Liver (tissue), 8 donors: ENCODE measurements at regions not wholly inside any gene's neighbourhood (a gene's known extent, or its start where the extent isn't known, plus 50 kb on each side); places are given as distances from the start of the nearest gene placed in this dataset.

Source experiments
- DNase-seq: peaks from one replicate; pipeline ENCODE4 v3.0.0-alpha.2; 2017; ENCODE audit warnings: low spot score
- H3K27ac ChIP-seq, 2 donors: one replicate each; pipeline ENCODE4 v1.7.0; 2013; ENCODE audit warnings: inconsistent platforms in 2 of 2, low read length in 2 of 2, control low read depth in 1 of 2, low read depth in 1 of 2, mild to moderate bottlenecking in 1 of 2
- H3K27me3 ChIP-seq, 4 donors: one replicate each; pipeline versions ENCODE4 v1.6.1 to v1.7.0; 2013; ENCODE audit warnings: low read length in 3 of 4, inconsistent platforms in 1 of 4, mild to moderate bottlenecking in 1 of 4, moderate library complexity in 1 of 4; ENCODE audit not compliant: control insufficient read depth in 4 of 4, insufficient read depth in 4 of 4
- H3K36me3 ChIP-seq, 4 donors: one replicate each; pipeline versions ENCODE4 v1.6.1 to v1.7.0; 2013; ENCODE audit warnings: low read length in 3 of 4, mild to moderate bottlenecking in 3 of 4, low read depth in 1 of 4, moderate library complexity in 1 of 4; ENCODE audit not compliant: control insufficient read depth in 4 of 4, insufficient read depth in 3 of 4
- H3K4me1 ChIP-seq, 4 donors: one replicate each; pipeline versions ENCODE4 v1.6.1 to v1.7.0; 2013; ENCODE audit warnings: low read length in 3 of 4, mild to moderate bottlenecking in 3 of 4, moderate library complexity in 1 of 4; ENCODE audit not compliant: control insufficient read depth in 4 of 4, insufficient read depth in 4 of 4
- H3K4me3 ChIP-seq, 3 donors: one replicate each; pipeline versions ENCODE4 v1.6.1 to v1.7.0; 2013; ENCODE audit warnings: low read length in 3 of 3, control low read depth in 1 of 3, low read depth in 1 of 3, mild to moderate bottlenecking in 1 of 3
- H3K9ac ChIP-seq, 2 donors: one replicate each; pipeline ENCODE4 v1.7.0; 2013; ENCODE audit warnings: low read length in 2 of 2, mild to moderate bottlenecking in 2 of 2, moderate library complexity in 2 of 2, control low read depth in 1 of 2, low read depth in 1 of 2
- H3K9me3 ChIP-seq, 4 donors: one replicate each; pipeline versions ENCODE4 v1.6.1 to v1.7.0; 2013; ENCODE audit warnings: low read length in 3 of 4; ENCODE audit not compliant: control insufficient read depth in 4 of 4
- ATF3 ChIP-seq: IDR thresholded peaks from 2 replicates; pipeline ENCODE4 v1.6.1; 2016; ENCODE audit warnings: antibody characterized with exemption
- CTCF ChIP-seq: fragments of 150-350 bp; IDR thresholded peaks from 2 replicates; pipeline ENCODE4 v1.5.1; 2017; ENCODE audit warnings: improper control_type of control experiment, low read depth, low read length; ENCODE audit not compliant: missing input control
- EGR1 ChIP-seq, 2 donors: IDR thresholded peaks; 2 replicates each; pipeline ENCODE4 v1.6.1; 2016 to 2018; ENCODE audit warnings: antibody characterized with exemption in 2 of 2, low read depth in 2 of 2
- FOXA1 ChIP-seq: IDR thresholded peaks from 2 replicates; pipeline ENCODE4 v1.6.1; 2016; ENCODE audit warnings: antibody characterized with exemption
- FOXA2 ChIP-seq: IDR thresholded peaks from 2 replicates; pipeline ENCODE4 v1.6.1; 2016; ENCODE audit warnings: antibody characterized with exemption
- GABPA ChIP-seq, 2 donors: IDR thresholded peaks in 1 of 2; conservative IDR thresholded peaks in 1 of 2; 2 replicates each; pipeline ENCODE4 v1.6.1; 2016; ENCODE audit warnings: antibody characterized with exemption in 2 of 2, mild to moderate bottlenecking in 1 of 2, moderate library complexity in 1 of 2
- HNF4A ChIP-seq, 2 donors: conservative IDR thresholded peaks; 2 replicates each; pipeline ENCODE4 v1.6.1; 2016; ENCODE audit warnings: antibody characterized with exemption in 2 of 2, mild to moderate bottlenecking in 2 of 2
- HNF4G ChIP-seq: IDR thresholded peaks from 2 replicates; pipeline ENCODE4 v1.6.1; 2016; ENCODE audit warnings: antibody characterized with exemption
- JUND ChIP-seq, 2 donors: IDR thresholded peaks; 2 replicates each; pipeline ENCODE4 v1.6.1; 2016; ENCODE audit warnings: antibody characterized with exemption in 2 of 2
- MAX ChIP-seq: IDR thresholded peaks from 2 replicates; pipeline ENCODE4 v1.6.1; 2016; ENCODE audit warnings: antibody characterized with exemption
- NR2F2 ChIP-seq: IDR thresholded peaks from 2 replicates; pipeline ENCODE4 v1.6.1; 2016; ENCODE audit warnings: antibody characterized with exemption
- RAD21 ChIP-seq, 2 donors: IDR thresholded peaks; 2 replicates each; pipeline ENCODE4 v1.6.1; 2016; ENCODE audit warnings: antibody characterized with exemption in 2 of 2, mild to moderate bottlenecking in 2 of 2
- REST ChIP-seq: IDR thresholded peaks from 2 replicates; pipeline ENCODE4 v1.6.1; 2016; ENCODE audit warnings: antibody characterized with exemption, mild to moderate bottlenecking
- RXRA ChIP-seq, 2 donors: IDR thresholded peaks; 2 replicates each; pipeline ENCODE4 v1.6.1; 2017 to 2018; ENCODE audit warnings: antibody characterized with exemption in 2 of 2, mild to moderate bottlenecking in 1 of 2
- SP1 ChIP-seq: IDR thresholded peaks from 2 replicates; pipeline ENCODE4 v1.6.1; 2018; ENCODE audit warnings: antibody characterized with exemption, mild to moderate bottlenecking
- ZBTB33 ChIP-seq: IDR thresholded peaks from 2 replicates; pipeline ENCODE4 v1.6.1; 2016; ENCODE audit warnings: antibody characterized with exemption
- WGBS: extraction: QIAGEN DNeasy Blood & Tissue Kit; methylation state at CpG from one replicate; pipeline ENCODE4 v1.1.7; 2013; 5-methylcytosine and 5-hydroxymethylcytosine counted together
- donor health status: healthy.
- donor health status: healthy.
- donor health status: healthy.
- donor health status: healthy.
- donor health status: healthy.

- H3K4me1 ChIP-seq = peaks cover 0 to 13% (median 2%) of the 10 kb centered on the region in 4 donors
- no peaks in the 10 kb centered on the region for H3K36me3 ChIP-seq
- no peak for DNase-seq
- H3K4me3 ChIP-seq = no peak overlapping the region
- no peaks in the 10 kb centered on the region for H3K9me3 ChIP-seq
- H3K27ac ChIP-seq = no peak overlapping the region
- 84% methylated on average over 3 of the region's 3 CpGs for WGBS
- TF ChIP-seq EGR1 (IDR thresholded peaks at IDR 0.05; ENCODE audit: low read depth in 2 of 2) = no peak
- TF ChIP-seq JUND (IDR thresholded peaks at IDR 0.05) = no peak
- TF ChIP-seq HNF4G = no peak
- no peak for TF ChIP-seq REST
- no peak for TF ChIP-seq RXRA (IDR thresholded peaks at IDR 0.05)
- TF ChIP-seq MAX = no peak
- no peak for TF ChIP-seq FOXA2
- no peak for TF ChIP-seq CTCF
- TF ChIP-seq ATF3 = no peak
- no peak for TF ChIP-seq RAD21 (IDR thresholded peaks at IDR 0.05)
- no peak for TF ChIP-seq HNF4A (conservative IDR thresholded peaks at IDR 0.05)
- TF ChIP-seq FOXA1 = no peak
- no peak for TF ChIP-seq ZBTB33
- TF ChIP-seq GABPA (IDR thresholded peaks at IDR 0.05 in 1 of 2, conservative IDR thresholded peaks at IDR 0.05 in 1 of 2) = no peak
- H3K27me3 ChIP-seq = no peaks in the 10 kb centered on the region
- no peak overlapping the region for H3K9ac ChIP-seq
These were observed 56.1 kb upstream of the PCED1B start for GRCh38 chr12:47023311-47023710.

- no peaks in the 10 kb centered on the region for H3K36me3 ChIP-seq
- no peak overlapping the region for H3K27ac ChIP-seq
- peaks cover 0 to 13% (median 2%) of the 10 kb centered on the region in 4 donors for H3K4me1 ChIP-seq
- no peak overlapping the region for H3K4me3 ChIP-seq
- no peaks in the 10 kb centered on the region for H3K27me3 ChIP-seq
- H3K9me3 ChIP-seq = no peaks in the 10 kb centered on the region
- DNase-seq = no peak
- TF ChIP-seq CTCF (no peak), RXRA (IDR thresholded peaks at IDR 0.05) (peak in 1 of 2 donors; percentile 45), NR2F2 (no peak), HNF4A (conservative IDR thresholded peaks at IDR 0.05) (peak; percentile 5 to 35), RAD21 (IDR thresholded peaks at IDR 0.05) (peak in 1 of 2 donors; percentile 33), SP1 (peak; percentile 31), ATF3 (peak; percentile 90)
- H3K9ac ChIP-seq = no peak overlapping the region
- WGBS = 37% methylated on average over 6 of the region's 6 CpGs
These were observed 55.5 kb upstream of the PCED1B start for GRCh38 chr12:47023953-47024352.
